HepG2 (cell line): ENCODE measurements at regions not wholly inside any gene's neighbourhood (a gene's known extent, or its start where the extent isn't known, plus 50 kb on each side); places are given as distances from the start of the nearest gene placed in this dataset.

Experiments used
- ARID3A ChIP-seq: IDR thresholded peaks from 2 replicates; pipeline ENCODE4 v1.6.1; 2012; ENCODE audit warnings: low read depth, low read length, improper control_type of control experiment
- ARID5B ChIP-seq: IDR thresholded peaks from 2 replicates; pipeline ENCODE4 v1.4.0; 2020; ENCODE audit warnings: mild to moderate bottlenecking, missing genetic modification reagents
- BCL6 ChIP-seq: IDR thresholded peaks from 2 replicates; pipeline ENCODE4 v1.6.1; 2016; ENCODE audit warnings: missing genetic modification reagents, missing compliant biosample characterization
- BRCA1 ChIP-seq: sonication (generic); formaldehyde crosslinking; IDR thresholded peaks from 2 replicates; pipeline ENCODE4 v1.4.0; 2020; ENCODE audit warnings: missing genetic modification reagents
- CSRNP1 ChIP-seq: sonication (generic); formaldehyde crosslinking; IDR thresholded peaks from 2 replicates; pipeline ENCODE4 v1.8.1; 2023; ENCODE audit warnings: mild to moderate bottlenecking, missing genetic modification reagents
- FOXO4 ChIP-seq: sonication (generic); formaldehyde crosslinking; conservative IDR thresholded peaks from 2 replicates; pipeline ENCODE4 v1.8.1; 2023; ENCODE audit warnings: missing genetic modification reagents
- NBN ChIP-seq: fragments of 450-650 bp; conservative IDR thresholded peaks from 2 replicates; pipeline ENCODE4 v1.6.1; 2017
- SIX4 ChIP-seq: sonication (generic); formaldehyde crosslinking; IDR thresholded peaks from 2 replicates; pipeline ENCODE4 v1.4.0; 2020; ENCODE audit warnings: missing genetic modification reagents
- SOX6 ChIP-seq, 2 experiments: fragments of 450-650 bp in 1 of 2; sonication (generic) in 1 of 2; formaldehyde crosslinking in 1 of 2; IDR thresholded peaks; 2 replicates each; pipeline versions ENCODE4 v1.4.0 to v1.6.1; 2017 to 2020; ENCODE audit warnings: antibody characterized with exemption in 1 of 2, mild to moderate bottlenecking in 1 of 2, missing genetic modification reagents in 1 of 2
- ZNF383 ChIP-seq: sonication (generic); formaldehyde crosslinking; IDR thresholded peaks from 2 replicates; pipeline ENCODE4 v1.4.0; 2020; ENCODE audit warnings: missing genetic modification reagents, mild to moderate bottlenecking, borderline replicate concordance

- 0 out of 2 replicates have a peak, but pooled peaks have one; percentile 20 for TF ChIP-seq ARID3A
- peak; percentile 16; the same call in 1 of the 2 replicates for TF ChIP-seq ARID5B
- no peak for TF ChIP-seq BRCA1 (CRISPR knock-in tag)
- TF ChIP-seq ZNF383: no peak
- TF ChIP-seq BCL6 (CRISPR knock-in tag): peak; percentile 34; the same call in 1 of the 2 replicates
- TF ChIP-seq FOXO4 (CRISPR knock-in tag): no peak
- TF ChIP-seq SIX4 (CRISPR knock-in tag): no peak
- no peak for TF ChIP-seq NBN
- TF ChIP-seq SOX6 (IDR thresholded peaks at IDR 0.05): no peak
- peak; percentile 39; the same call in 1 of the 2 replicates for TF ChIP-seq SOX6 (CRISPR knock-in tag; IDR thresholded peaks at IDR 0.05)
- TF ChIP-seq CSRNP1 (CRISPR knock-in tag): no peak
Measured at GRCh38 chr1:178031856-178032320, 62.0 kb upstream of the RASAL2 start (continued).
